Body of pancreas (tissue), 4 donors: ENCODE measurements at regions not wholly inside any gene's neighbourhood (a gene's known extent, or its start where the extent isn't known, plus 50 kb on each side); places are given as distances from the start of the nearest gene placed in this dataset.

ENCODE experiments used
- CTCF ChIP-seq, 7 experiments: fragments of 450-650 bp in 4 of 7; fragments of 200-600 bp in 3 of 7; sonication (generic) in 3 of 7; IDR thresholded peaks; one replicate each; pipeline ENCODE4 v1.5.1; 2016 to 2019; ENCODE audit warnings: antibody characterized with exemption in 7 of 7
- POLR2A ChIP-seq, 3 donors: fragments of 450-650 bp; IDR thresholded peaks; one replicate each; pipeline ENCODE4 v1.6.1; 2016; ENCODE audit warnings: antibody characterized with exemption in 3 of 3, mild to moderate bottlenecking in 2 of 3

- TF ChIP-seq CTCF (IDR thresholded peaks at IDR 0.05) (no peak), POLR2A (IDR thresholded peaks at IDR 0.05) (peak in 1 of 3 donors; percentile 4)
Observed at GRCh38 chr3:124636863-124637296, 93.4 kb upstream of the UMPS start.
